Mesothelial cell of epicardium (in vitro differentiated cells): ENCODE measurements at regions not wholly inside any gene's neighbourhood (a gene's known extent, or its start where the extent isn't known, plus 50 kb on each side); places are given as distances from the start of the nearest gene placed in this dataset.
A peak's percentile ranks its signal among the peaks of the same experiment; 100 is the strongest.
"Not testable (repeated sequence)": the region's sequence is repeated elsewhere in the genome, so short reads cannot be mapped to it uniquely, and the experiment has no call there.

Source experiments
- DNase-seq, 2 experiments: peaks; one replicate each; pipeline ENCODE4 v3.0.0; 2021; ENCODE audit warnings: low spot score in 2 of 2; ENCODE audit not compliant: unreplicated experiment in 2 of 2
- H3K27ac Mint-ChIP-seq: 2 replicates; pipeline ENCODE4 v1.8.0; 2021; ENCODE audit warnings: mixed read lengths
- H3K27me3 Mint-ChIP-seq: 2 replicates; pipeline ENCODE4 v1.8.0; 2021; ENCODE audit warnings: low read depth, mixed read lengths
- H3K36me3 Mint-ChIP-seq: 2 replicates; pipeline ENCODE4 v1.8.0; 2021; ENCODE audit warnings: mixed read lengths
- H3K4me1 Mint-ChIP-seq: 2 replicates; pipeline ENCODE4 v1.8.0; 2021; ENCODE audit warnings: mixed read lengths
- H3K4me3 Mint-ChIP-seq: 2 replicates; pipeline ENCODE4 v1.8.0; 2021; ENCODE audit warnings: mild to moderate bottlenecking, moderate library complexity, mixed read lengths
- H3K9me3 Mint-ChIP-seq: 2 replicates; pipeline ENCODE4 v1.8.0; 2021; ENCODE audit warnings: mixed read lengths
- TF ChIP-seq, protein P1 (sequence below): fragments of 200-600 bp; sonication (generic); IDR thresholded peaks from one replicate; pipeline ENCODE4 v1.5.0; 2021; ENCODE audit warnings: antibody characterized with exemption; ENCODE audit not compliant: unreplicated experiment

DNA sequence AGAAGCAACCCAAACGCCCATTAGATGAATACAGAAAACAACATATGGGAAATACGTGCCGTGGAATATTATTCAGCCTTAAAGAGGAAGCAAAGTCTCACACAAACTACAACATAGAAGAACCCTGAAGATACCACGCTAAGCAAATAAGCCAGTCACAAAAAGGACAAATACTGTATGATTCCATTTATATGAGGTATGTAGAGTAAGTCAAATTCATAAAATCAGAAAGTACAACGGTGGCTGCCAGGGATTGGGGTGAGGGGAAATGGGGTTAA lies 54.2 kb downstream of the SIPA1L2 start:
- peak overlapping the region; percentile 87 for H3K27ac Mint-ChIP-seq
- peaks cover 59% of the 10 kb centered on the region for H3K4me1 Mint-ChIP-seq
- no peak for DNase-seq
- H3K4me3 Mint-ChIP-seq: no peak overlapping the region
- H3K9me3 Mint-ChIP-seq: peaks cover 4% of the 10 kb centered on the region
- TF ChIP-seq, protein P1, sequence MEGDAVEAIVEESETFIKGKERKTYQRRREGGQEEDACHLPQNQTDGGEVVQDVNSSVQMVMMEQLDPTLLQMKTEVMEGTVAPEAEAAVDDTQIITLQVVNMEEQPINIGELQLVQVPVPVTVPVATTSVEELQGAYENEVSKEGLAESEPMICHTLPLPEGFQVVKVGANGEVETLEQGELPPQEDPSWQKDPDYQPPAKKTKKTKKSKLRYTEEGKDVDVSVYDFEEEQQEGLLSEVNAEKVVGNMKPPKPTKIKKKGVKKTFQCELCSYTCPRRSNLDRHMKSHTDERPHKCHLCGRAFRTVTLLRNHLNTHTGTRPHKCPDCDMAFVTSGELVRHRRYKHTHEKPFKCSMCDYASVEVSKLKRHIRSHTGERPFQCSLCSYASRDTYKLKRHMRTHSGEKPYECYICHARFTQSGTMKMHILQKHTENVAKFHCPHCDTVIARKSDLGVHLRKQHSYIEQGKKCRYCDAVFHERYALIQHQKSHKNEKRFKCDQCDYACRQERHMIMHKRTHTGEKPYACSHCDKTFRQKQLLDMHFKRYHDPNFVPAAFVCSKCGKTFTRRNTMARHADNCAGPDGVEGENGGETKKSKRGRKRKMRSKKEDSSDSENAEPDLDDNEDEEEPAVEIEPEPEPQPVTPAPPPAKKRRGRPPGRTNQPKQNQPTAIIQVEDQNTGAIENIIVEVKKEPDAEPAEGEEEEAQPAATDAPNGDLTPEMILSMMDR: no peak
- peaks cover 2% of the 10 kb centered on the region for H3K36me3 Mint-ChIP-seq
- H3K27me3 Mint-ChIP-seq: no peaks in the 10 kb centered on the region

DNA sequence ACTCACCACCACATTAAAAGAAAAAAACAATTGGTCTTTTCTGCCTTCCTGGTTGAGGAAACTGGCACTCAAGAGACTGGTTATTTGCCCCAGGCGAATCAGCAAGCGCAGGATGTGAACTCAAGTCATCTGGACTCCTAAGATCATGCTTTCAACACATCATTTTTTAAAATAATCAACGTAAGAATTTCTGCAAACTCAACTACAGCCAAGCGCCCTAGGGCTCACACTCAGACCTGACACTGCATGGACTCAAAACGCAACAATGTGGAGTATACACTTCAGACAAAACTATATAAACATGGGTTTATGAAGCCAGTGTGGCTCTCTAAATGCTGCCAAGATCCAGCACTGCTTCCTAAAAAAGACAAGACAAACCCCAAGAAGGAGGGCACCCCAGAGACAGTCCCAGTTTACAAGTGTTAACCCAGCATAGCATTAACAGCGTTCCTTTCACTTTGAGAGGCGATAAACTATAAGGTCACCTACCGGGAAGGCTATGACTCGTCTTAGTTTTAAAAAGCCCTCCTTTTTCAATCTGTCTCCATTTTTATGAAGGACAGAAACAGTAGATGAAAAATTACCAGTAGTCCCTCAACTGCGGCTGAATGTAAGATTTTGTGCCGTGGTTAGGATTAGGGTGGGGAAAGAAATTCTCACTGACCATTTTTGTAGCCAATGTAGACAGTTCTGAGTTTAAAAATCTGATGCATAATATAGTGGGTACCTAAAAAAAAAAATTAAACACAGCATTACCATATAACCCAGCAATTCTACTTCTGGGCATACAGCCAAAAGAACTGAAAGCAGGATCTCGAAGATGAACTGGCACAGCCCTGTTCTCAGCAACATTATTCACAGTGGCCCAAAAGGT lies 54.8 kb downstream of the SIPA1L2 start:
- H3K4me1 Mint-ChIP-seq: peaks cover 64% of the 10 kb centered on the region
- no peak overlapping the region for H3K4me3 Mint-ChIP-seq
- no peak for DNase-seq
- H3K9me3 Mint-ChIP-seq: peaks cover 4% of the 10 kb centered on the region
- peaks cover 2% of the 10 kb centered on the region for H3K36me3 Mint-ChIP-seq
- H3K27me3 Mint-ChIP-seq: no peaks in the 10 kb centered on the region
- H3K27ac Mint-ChIP-seq: peak overlapping the region; percentile 87
- TF ChIP-seq, protein P1: no peak

DNA sequence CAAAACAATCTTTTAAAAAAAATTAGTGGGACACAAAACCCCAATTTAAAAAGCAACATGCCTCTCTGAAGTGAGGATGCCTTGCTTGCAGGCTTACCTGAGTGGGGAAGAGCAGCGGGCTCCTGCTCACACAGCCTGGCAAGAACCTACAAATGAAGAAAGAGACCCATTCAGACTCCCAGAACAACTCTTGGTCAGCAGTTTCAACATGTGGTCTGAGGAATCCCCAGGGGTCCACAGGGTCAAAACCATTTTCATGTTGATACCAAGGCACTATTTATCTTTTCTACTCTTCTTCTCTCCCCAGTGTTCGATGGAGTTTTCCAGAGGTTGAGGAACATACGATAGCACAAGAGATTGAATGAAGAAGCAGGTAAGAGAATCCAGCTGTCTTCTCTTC lies 55.9 kb downstream of the SIPA1L2 start:
- Mint-ChIP-seq H3K4me1 (peaks cover 63% of the 10 kb centered on the region), H3K9me3 (peaks cover 4% of the 10 kb centered on the region), H3K27ac (no peak overlapping the region), H3K36me3 (peaks cover 2% of the 10 kb centered on the region), H3K27me3 (no peaks in the 10 kb centered on the region), H3K4me3 (no peak overlapping the region)
- TF ChIP-seq, protein P1: no peak
- DNase-seq: no peak

DNA sequence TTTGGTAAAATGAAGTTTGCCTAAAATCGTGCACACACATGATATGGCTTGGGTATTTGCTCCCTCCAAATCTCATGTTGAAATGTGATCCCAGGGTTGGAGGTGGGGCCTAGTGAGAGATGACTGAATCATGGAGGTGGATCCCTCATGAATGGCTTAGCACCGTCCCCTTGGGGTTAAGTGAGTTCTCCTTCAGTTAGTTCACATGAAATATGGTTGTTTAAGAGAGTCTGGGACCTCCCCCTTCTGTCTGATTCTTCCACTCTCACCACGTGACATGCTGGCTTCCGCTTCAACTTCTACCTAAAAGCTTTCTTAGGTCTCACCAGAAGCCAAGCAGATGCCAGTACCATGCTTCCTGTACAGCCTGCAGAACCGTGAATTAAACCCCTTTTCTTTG lies 58.4 kb downstream of the SIPA1L2 start:
- H3K36me3 Mint-ChIP-seq: peaks cover 2% of the 10 kb centered on the region
- H3K4me1 Mint-ChIP-seq: peaks cover 66% of the 10 kb centered on the region
- peaks cover 4% of the 10 kb centered on the region for H3K9me3 Mint-ChIP-seq
- no peak overlapping the region for H3K4me3 Mint-ChIP-seq
- DNase-seq: no peak
- H3K27ac Mint-ChIP-seq: no peak overlapping the region
- TF ChIP-seq, protein P1: no peak
- no peaks in the 10 kb centered on the region for H3K27me3 Mint-ChIP-seq

DNA sequence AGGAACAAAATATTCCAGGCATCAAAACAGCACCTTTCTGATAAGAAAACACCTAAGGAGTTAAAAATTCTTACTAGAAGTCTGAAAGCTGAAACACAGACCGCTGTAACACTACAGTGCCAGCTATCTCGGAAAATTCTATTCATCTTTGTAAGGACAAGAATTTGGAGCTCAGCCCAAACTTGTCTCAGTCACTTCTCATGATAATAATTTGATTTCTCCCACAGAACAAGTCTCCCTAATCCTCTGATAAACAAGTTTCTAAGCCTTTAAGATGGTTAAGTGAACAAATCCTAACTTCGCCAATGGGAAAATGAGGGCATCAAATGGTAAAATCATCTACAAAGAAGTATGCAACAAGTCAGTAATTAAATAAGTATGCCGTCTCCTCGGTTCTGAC lies 59.9 kb downstream of the SIPA1L2 start:
- Mint-ChIP-seq H3K27ac (peak overlapping the region; percentile 57), H3K9me3 (no peaks in the 10 kb centered on the region), H3K36me3 (peaks cover 2% of the 10 kb centered on the region), H3K27me3 (no peaks in the 10 kb centered on the region), H3K4me1 (peaks cover 63% of the 10 kb centered on the region), H3K4me3 (no peak overlapping the region)
- TF ChIP-seq, protein P1: no peak
- no peak for DNase-seq

DNA sequence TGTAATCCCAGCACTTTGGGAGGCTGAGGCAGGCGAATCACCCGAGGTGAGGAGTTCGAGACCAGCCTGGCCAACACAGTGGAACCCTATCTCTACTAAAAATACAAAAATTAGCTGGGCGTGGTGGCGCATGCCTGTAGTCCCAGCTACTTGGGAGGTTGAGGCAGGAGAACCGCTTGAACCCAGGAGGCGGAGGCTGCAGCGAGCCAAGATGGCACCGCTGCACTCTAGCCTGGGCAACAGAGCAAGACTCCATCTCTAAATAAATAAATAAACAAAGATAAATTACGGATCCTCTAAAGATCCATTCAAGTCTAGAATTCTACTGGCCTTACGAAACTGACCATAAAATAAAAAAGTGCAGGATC lies 60.4 kb downstream of the SIPA1L2 start:
- H3K9me3 Mint-ChIP-seq, DNase-seq, H3K27me3 Mint-ChIP-seq, H3K4me3 Mint-ChIP-seq, H3K36me3 Mint-ChIP-seq: not testable (repeated sequence)
- peak overlapping the region; percentile 60 for H3K27ac Mint-ChIP-seq
- H3K4me1 Mint-ChIP-seq: peaks cover 60% of the 10 kb centered on the region
